GM18502 (cell line): ENCODE measurements at regions not wholly inside any gene's neighbourhood (a gene's known extent, or its start where the extent isn't known, plus 50 kb on each side); places are given as distances from the start of the nearest gene placed in this dataset.
A peak's percentile ranks its signal among the peaks of the same experiment; 100 is the strongest.
"Not testable (repeated sequence)": the region's sequence is repeated elsewhere in the genome, so short reads cannot be mapped to it uniquely, and the experiment has no call there.

Experiments
- ATAC-seq: cut with Tn5 transposase; IDR thresholded peaks from one replicate; pipeline ENCODE4 v1.9.1; 2021; ENCODE audit warnings: mild to moderate bottlenecking; ENCODE audit not compliant: unreplicated experiment, poor library complexity

GRCh38 chr18:53838746-53839145 lies 385.7 kb downstream of the MBD2 start:
- ATAC-seq: no peak

- ATAC-seq: not testable (repeated sequence)
These were observed 403.3 kb downstream of the MBD2 start for GRCh38 chr18:53821141-53821540.

- ATAC-seq: no peak
These were observed 404.8 kb downstream of the MBD2 start for GRCh38 chr18:53819671-53820070.

GRCh38 chr18:53819174-53819573 lies 405.3 kb downstream of the MBD2 start:
- no peak for ATAC-seq

- ATAC-seq: no peak
These were observed 406.2 kb downstream of the MBD2 start for GRCh38 chr18:53817976-53818950.

GRCh38 chr18:53800171-53800570 lies 424.3 kb downstream of the MBD2 start:
- ATAC-seq: no peak

- no peak for ATAC-seq
These were observed 425.3 kb downstream of the MBD2 start for GRCh38 chr18:53799134-53799533.

- ATAC-seq: no peak
These were observed 426.0 kb downstream of the MBD2 start for GRCh38 chr18:53798516-53798915.

- ATAC-seq: no peak
These were observed 426.4 kb downstream of the MBD2 start for GRCh38 chr18:53797998-53798495.

- peak; percentile 94 for ATAC-seq
These were observed 428.3 kb downstream of the MBD2 start for GRCh38 chr18:53796040-53796729.

GRCh38 chr18:53795610-53796009 lies 428.9 kb downstream of the MBD2 start:
- peak; percentile 31 for ATAC-seq

- ATAC-seq: no peak
These were observed 429.4 kb downstream of the MBD2 start for GRCh38 chr18:53795061-53795460.

- ATAC-seq: no peak
These were observed 431.7 kb downstream of the MBD2 start for GRCh38 chr18:53792762-53793161.

GRCh38 chr18:53790786-53791185 lies 433.7 kb downstream of the MBD2 start:
- ATAC-seq: no peak

GRCh38 chr18:53789376-53790247 lies 434.9 kb downstream of the MBD2 start:
- no peak for ATAC-seq

GRCh38 chr18:53785811-53786210 lies 438.7 kb downstream of the MBD2 start:
- no peak for ATAC-seq

GRCh38 chr18:53784253-53784652 lies 440.2 kb downstream of the MBD2 start:
- ATAC-seq: no peak

GRCh38 chr18:53780666-53781065 lies 443.8 kb downstream of the MBD2 start:
- no peak for ATAC-seq

- no peak for ATAC-seq
These were observed 452.2 kb downstream of the MBD2 start for GRCh38 chr18:53772293-53772692.

GRCh38 chr18:53771664-53772063 lies 452.8 kb downstream of the MBD2 start:
- ATAC-seq: no peak
